Neural crest cell (in vitro differentiated cells): ENCODE measurements at regions not wholly inside any gene's neighbourhood (a gene's known extent, or its start where the extent isn't known, plus 50 kb on each side); places are given as distances from the start of the nearest gene placed in this dataset.
A peak's percentile ranks its signal among the peaks of the same experiment; 100 is the strongest.

Experiments
- DNase-seq: peaks from one replicate; pipeline ENCODE4 v3.0.0; 2021; ENCODE audit warnings: low read depth, mixed read lengths, low spot score
- H3K27ac Mint-ChIP-seq: one replicate; pipeline ENCODE4 v1.8.0; 2021; ENCODE audit warnings: mild to moderate bottlenecking, mixed read lengths; ENCODE audit not compliant: unreplicated experiment
- H3K27me3 Mint-ChIP-seq: 2 replicates; pipeline ENCODE4 v1.8.0; 2021; ENCODE audit warnings: low read depth, mild to moderate bottlenecking, mixed read lengths
- H3K36me3 Mint-ChIP-seq: 2 replicates; pipeline ENCODE4 v1.8.0; 2021; ENCODE audit warnings: low read depth, mild to moderate bottlenecking, mixed read lengths
- H3K4me1 Mint-ChIP-seq: 2 replicates; pipeline ENCODE4 v1.8.0; 2021; ENCODE audit warnings: mixed read lengths
- H3K4me3 Mint-ChIP-seq: one replicate; pipeline ENCODE4 v1.8.0; 2021; ENCODE audit warnings: mild to moderate bottlenecking, mixed read lengths
- H3K9me3 Mint-ChIP-seq: 2 replicates; pipeline ENCODE4 v1.8.0; 2021; ENCODE audit warnings: mixed read lengths
- CTCF ChIP-seq: fragments of 200-600 bp; sonication (generic); conservative IDR thresholded peaks from 2 replicates; pipeline ENCODE4 v1.5.0; 2021; ENCODE audit warnings: antibody characterized with exemption, mild to moderate bottlenecking

GRCh38 chr13:111895896-111896821 lies 170.8 kb upstream of the SOX1 start:
- H3K27ac Mint-ChIP-seq = peak overlapping the region; percentile 1
- H3K27me3 Mint-ChIP-seq = no peaks in the 10 kb centered on the region
- peaks cover under 1% of the 10 kb centered on the region for H3K9me3 Mint-ChIP-seq
- H3K36me3 Mint-ChIP-seq = no peaks in the 10 kb centered on the region
- peaks cover 71% of the 10 kb centered on the region for H3K4me1 Mint-ChIP-seq
- no peak for DNase-seq
- H3K4me3 Mint-ChIP-seq = peak overlapping the region; percentile 41
- no peak for TF ChIP-seq CTCF

- Mint-ChIP-seq H3K27me3 (no peaks in the 10 kb centered on the region), H3K4me1 (peaks cover 69% of the 10 kb centered on the region)
Observed at GRCh38 chr13:111897178-111897845, 169.6 kb upstream of the SOX1 start.

GRCh38 chr13:111897846-111898215 lies 169.1 kb upstream of the SOX1 start:
- Mint-ChIP-seq H3K9me3 (no peaks in the 10 kb centered on the region), H3K4me1 (peaks cover 64% of the 10 kb centered on the region), H3K36me3 (no peaks in the 10 kb centered on the region), H3K4me3 (no peak overlapping the region), H3K27me3 (no peaks in the 10 kb centered on the region), H3K27ac (peak overlapping the region; percentile 90)
- no peak for TF ChIP-seq CTCF
- no peak for DNase-seq

More at GRCh38 chr13:111897178-111897845, 169.6 kb upstream of the SOX1 start:
- Mint-ChIP-seq H3K36me3 (no peaks in the 10 kb centered on the region), H3K9me3 (no peaks in the 10 kb centered on the region), H3K27ac (no peak overlapping the region), H3K4me3 (no peak overlapping the region)
- TF ChIP-seq CTCF = no peak
- no peak for DNase-seq

GRCh38 chr13:111898956-111899713 lies 167.8 kb upstream of the SOX1 start:
- no peak overlapping the region for H3K27ac Mint-ChIP-seq
- no peaks in the 10 kb centered on the region for H3K27me3 Mint-ChIP-seq
- TF ChIP-seq CTCF = no peak
- no peaks in the 10 kb centered on the region for H3K9me3 Mint-ChIP-seq
- no peak overlapping the region for H3K4me3 Mint-ChIP-seq
- peaks cover 55% of the 10 kb centered on the region for H3K4me1 Mint-ChIP-seq
- DNase-seq = no peak
- H3K36me3 Mint-ChIP-seq = no peaks in the 10 kb centered on the region

- no peak for TF ChIP-seq CTCF
- no peaks in the 10 kb centered on the region for H3K27me3 Mint-ChIP-seq
- H3K27ac Mint-ChIP-seq = no peak overlapping the region
- H3K9me3 Mint-ChIP-seq = no peaks in the 10 kb centered on the region
- H3K4me3 Mint-ChIP-seq = no peak overlapping the region
- H3K36me3 Mint-ChIP-seq = no peaks in the 10 kb centered on the region
- peaks cover 48% of the 10 kb centered on the region for H3K4me1 Mint-ChIP-seq
- no peak for DNase-seq
Observed at GRCh38 chr13:111899714-111900389, 167.1 kb upstream of the SOX1 start.
